ENCODE measurements at regions not wholly inside any gene's neighbourhood (a gene's known extent, or its start where the extent isn't known, plus 50 kb on each side); places are given as distances from the start of the nearest gene placed in this dataset.

DNA sequence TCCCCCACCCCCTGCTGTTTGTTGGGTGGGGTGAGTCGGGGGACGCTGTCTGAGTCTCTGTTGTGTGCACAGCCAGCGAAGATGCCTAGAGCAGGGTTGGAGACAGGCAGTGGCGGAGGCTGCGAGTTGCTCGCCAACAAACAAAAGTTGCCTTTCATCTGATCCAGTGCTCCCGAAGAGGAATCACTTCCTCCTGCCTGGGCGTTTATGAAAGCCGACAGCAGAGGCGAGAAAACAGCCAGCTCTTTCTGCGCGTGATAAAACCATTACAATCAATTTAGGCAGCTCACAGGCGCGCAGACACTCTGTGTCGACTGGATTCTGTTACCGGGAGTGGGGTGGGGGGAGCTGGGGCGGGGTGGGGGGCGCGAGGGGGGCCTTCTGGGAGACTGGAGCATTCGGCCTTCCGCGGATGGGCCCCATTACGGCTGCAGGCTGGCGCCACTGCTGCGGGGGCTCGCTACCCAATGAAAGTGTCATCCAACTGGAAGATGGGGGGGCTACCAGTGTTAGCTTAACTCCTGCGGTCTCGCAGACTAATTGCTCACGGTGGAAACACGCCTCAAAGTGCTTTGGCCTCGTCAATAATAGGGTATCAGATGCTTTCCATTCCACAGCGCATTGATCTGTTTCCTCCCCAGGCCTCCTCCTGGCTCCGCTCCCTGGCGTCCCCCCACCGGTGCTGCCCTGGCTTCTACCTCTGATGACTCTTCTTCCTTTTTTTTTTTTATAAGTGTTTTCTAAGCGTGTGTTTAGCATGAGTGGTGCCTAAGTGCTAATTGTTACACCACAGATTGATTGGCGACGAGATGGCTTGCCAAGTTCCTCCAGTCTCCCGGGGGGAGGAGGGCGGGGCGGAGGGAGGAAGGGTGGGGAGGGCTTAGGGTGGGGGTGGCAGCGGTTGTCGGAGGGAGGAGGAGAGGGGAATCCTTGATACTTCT is 678.4 kb downstream of the MED13L start:
- no peak overlapping the region for H3K27ac Mint-ChIP-seq
- H3K4me3 Mint-ChIP-seq: no peak overlapping the region
- no peaks in the 10 kb centered on the region for H3K4me1 Mint-ChIP-seq (ENCODE audit: low read depth)
- peaks cover 19% of the 10 kb centered on the region for H3K27me3 Mint-ChIP-seq
- H3K36me3 Mint-ChIP-seq (ENCODE audit: low read depth): no peaks in the 10 kb centered on the region
- H3K9me3 Mint-ChIP-seq: no peaks in the 10 kb centered on the region
- intact Hi-C loops (cut with micrococcal nuclease): no loop called here

DNA sequence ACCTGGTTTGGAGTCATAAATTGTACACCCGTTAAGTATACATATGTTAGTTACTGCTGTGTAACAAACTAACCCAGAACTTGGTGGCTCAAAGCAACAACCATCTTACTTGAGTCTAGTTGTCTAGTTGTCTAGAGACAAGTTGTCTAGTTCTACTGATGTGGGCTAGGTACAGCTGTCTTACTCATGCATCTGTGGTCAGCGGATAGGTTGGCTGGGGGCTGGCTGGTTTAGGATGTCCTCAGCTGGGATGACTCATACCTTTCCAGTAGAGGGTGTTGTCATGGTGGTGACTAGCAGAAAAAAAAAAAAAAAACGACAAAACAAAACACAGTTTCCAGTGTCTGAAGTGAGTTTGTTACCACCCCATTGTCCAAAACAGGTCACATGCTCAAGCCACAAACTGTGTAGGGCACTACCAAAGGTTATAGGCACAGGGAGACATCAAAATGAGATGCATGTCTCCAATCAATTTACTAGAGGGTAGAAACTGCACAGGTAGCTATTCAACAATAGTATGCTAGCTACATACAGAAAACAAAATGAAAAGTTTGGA is 680.3 kb downstream of the MED13L start:
- Mint-ChIP-seq H3K4me3 (no peak overlapping the region), H3K36me3 (ENCODE audit: low read depth) (no peaks in the 10 kb centered on the region), H3K9me3 (no peaks in the 10 kb centered on the region), H3K27me3 (peaks cover 19% of the 10 kb centered on the region), H3K27ac (no peak overlapping the region), H3K4me1 (ENCODE audit: low read depth) (no peaks in the 10 kb centered on the region)
- intact Hi-C loops (cut with micrococcal nuclease): no loop called here

- intact Hi-C loops (cut with micrococcal nuclease): no loop called here
- peaks cover 3% of the 10 kb centered on the region for H3K27me3 Mint-ChIP-seq
- no peak overlapping the region for H3K27ac Mint-ChIP-seq
Measured at GRCh38 chr12:115588131-115588530, 689.4 kb downstream of the MED13L start.

GRCh38 chr12:115584156-115584555 is 693.3 kb downstream of the MED13L start:
- intact Hi-C loops (cut with micrococcal nuclease): no loop called here
- Mint-ChIP-seq H3K36me3 (ENCODE audit: low read depth) (no peaks in the 10 kb centered on the region), H3K27ac (no peak overlapping the region), H3K4me3 (no peak overlapping the region), H3K4me1 (ENCODE audit: low read depth) (no peaks in the 10 kb centered on the region), H3K27me3 (peaks cover 8% of the 10 kb centered on the region), H3K9me3 (no peaks in the 10 kb centered on the region)

More at GRCh38 chr12:115588131-115588530, 689.4 kb downstream of the MED13L start:
- no peaks in the 10 kb centered on the region for H3K36me3 Mint-ChIP-seq (ENCODE audit: low read depth)
- no peaks in the 10 kb centered on the region for H3K9me3 Mint-ChIP-seq
- no peaks in the 10 kb centered on the region for H3K4me1 Mint-ChIP-seq (ENCODE audit: low read depth)
- no peak overlapping the region for H3K4me3 Mint-ChIP-seq

DNA sequence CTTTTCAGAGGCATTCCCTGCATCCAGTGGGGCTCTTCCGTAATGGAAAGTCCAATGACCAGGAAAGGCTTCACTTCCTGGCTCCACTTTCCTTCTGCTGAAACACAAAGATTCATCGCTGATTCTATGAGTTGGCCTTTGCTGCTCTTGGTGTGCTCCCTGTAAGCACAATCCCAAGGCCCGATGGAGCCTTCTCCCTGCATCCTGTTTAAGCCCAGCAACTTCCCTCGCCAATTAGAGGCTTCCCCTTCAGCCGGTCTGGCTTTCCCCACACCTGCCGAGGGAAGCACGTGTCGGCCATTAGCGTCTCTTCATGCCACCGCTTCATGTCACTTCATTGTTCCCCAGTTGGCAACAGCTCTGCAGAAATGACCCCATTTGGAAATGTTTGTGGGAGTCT is 693.9 kb downstream of the MED13L start:
- no peaks in the 10 kb centered on the region for H3K9me3 Mint-ChIP-seq
- H3K27ac Mint-ChIP-seq: no peak overlapping the region
- intact Hi-C loops (cut with micrococcal nuclease): no loop called here
- H3K36me3 Mint-ChIP-seq (ENCODE audit: low read depth): no peaks in the 10 kb centered on the region
- H3K4me3 Mint-ChIP-seq: no peak overlapping the region
- H3K4me1 Mint-ChIP-seq (ENCODE audit: low read depth): no peaks in the 10 kb centered on the region
- peaks cover 8% of the 10 kb centered on the region for H3K27me3 Mint-ChIP-seq

DNA sequence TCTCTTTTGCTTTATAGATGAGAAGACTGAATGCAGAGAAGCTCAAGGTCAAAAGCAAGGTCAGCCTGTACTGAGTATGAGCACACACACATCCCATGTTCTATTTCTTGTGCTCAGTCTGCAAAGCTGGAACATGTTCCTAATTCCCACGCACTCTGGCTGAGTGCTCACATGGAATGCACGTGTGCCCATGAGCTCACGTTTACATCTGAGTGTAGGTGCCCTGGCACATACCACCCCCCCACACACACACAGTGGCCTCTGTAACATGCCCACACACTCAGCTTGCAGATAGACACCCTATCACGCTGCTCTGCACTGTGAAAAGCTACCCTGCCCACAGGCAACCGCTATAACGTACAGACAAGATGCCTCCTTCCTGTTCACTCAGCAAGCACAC is 700.1 kb downstream of the MED13L start:
- Mint-ChIP-seq H3K9me3 (no peaks in the 10 kb centered on the region), H3K27me3 (no peaks in the 10 kb centered on the region), H3K4me1 (ENCODE audit: low read depth) (no peaks in the 10 kb centered on the region), H3K36me3 (ENCODE audit: low read depth) (no peaks in the 10 kb centered on the region), H3K27ac (no peak overlapping the region), H3K4me3 (no peak overlapping the region)
- intact Hi-C loops (cut with micrococcal nuclease): no loop called here

DNA sequence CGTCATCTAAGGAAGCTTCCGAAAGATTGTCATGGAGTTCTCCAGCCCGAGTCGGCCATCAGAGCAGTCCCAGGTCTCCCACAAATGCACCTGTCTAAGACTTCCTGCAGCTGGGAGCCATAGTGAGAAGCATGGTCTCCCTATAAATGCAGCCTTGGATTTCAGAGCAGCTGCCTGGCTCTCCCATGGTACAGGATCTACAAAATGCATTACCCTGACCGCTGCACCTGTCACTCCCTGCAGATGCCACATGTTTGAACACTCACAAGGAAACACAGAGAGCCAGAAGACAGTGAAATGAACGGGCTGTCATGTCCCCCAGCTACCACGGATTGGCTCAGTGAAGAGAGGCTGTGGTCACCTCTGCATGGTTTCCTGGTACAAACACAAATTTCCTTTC is 702.7 kb downstream of the MED13L start:
- Mint-ChIP-seq H3K4me3 (no peak overlapping the region), H3K9me3 (no peaks in the 10 kb centered on the region), H3K27me3 (no peaks in the 10 kb centered on the region), H3K27ac (no peak overlapping the region), H3K4me1 (ENCODE audit: low read depth) (no peaks in the 10 kb centered on the region), H3K36me3 (ENCODE audit: low read depth) (no peaks in the 10 kb centered on the region)
- intact Hi-C loops (cut with micrococcal nuclease): no loop called here

DNA sequence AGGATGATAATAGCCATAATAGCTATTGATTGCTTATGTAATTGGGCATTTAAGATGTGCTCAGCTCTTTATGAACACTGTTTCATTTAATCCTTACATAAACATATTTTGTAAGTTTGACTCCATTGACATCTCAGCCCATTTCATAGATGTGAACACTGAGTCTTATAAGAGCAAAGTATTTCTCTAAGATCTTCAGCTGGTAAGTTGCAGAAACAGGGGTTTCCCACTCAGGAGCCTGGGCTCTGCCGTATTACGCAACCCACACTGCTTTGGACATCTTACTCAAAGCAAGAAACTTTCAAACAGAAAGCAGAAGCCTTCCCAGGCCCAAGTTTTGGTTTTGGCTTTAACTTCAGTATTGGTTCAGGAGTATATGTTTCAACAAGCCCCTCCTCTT is 705.1 kb downstream of the MED13L start:
- Mint-ChIP-seq H3K27ac (no peak overlapping the region), H3K36me3 (ENCODE audit: low read depth) (no peaks in the 10 kb centered on the region), H3K4me1 (ENCODE audit: low read depth) (no peaks in the 10 kb centered on the region), H3K9me3 (no peaks in the 10 kb centered on the region), H3K4me3 (no peak overlapping the region), H3K27me3 (no peaks in the 10 kb centered on the region)
- intact Hi-C loops (cut with micrococcal nuclease): no loop called here

DNA sequence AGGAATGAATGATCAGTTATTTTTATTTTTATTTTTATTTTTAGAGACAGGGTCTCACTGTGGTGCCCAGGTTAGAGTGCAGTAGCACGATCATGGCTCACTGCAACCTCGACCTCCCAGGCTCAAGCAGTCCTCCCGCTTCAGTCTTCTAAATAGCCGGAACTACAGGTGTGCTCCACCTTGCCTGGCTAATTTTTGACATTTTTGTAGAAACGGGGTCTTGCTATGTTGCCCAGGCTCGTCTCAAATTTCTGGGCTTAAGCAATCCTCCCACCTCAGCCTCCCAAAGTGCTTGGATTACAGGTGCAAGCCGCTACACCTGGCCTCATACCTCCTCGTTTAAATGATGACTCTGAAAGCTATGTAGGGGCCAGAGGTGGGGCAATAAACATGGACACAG is 706.0 kb downstream of the MED13L start:
- Mint-ChIP-seq H3K36me3 (ENCODE audit: low read depth) (no peaks in the 10 kb centered on the region), H3K9me3 (no peaks in the 10 kb centered on the region), H3K27me3 (peaks cover 2% of the 10 kb centered on the region), H3K4me1 (ENCODE audit: low read depth) (no peaks in the 10 kb centered on the region), H3K27ac (no peak overlapping the region), H3K4me3 (no peak overlapping the region)
- intact Hi-C loops (cut with micrococcal nuclease): no loop called here

- Mint-ChIP-seq H3K4me1 (ENCODE audit: low read depth) (no peaks in the 10 kb centered on the region), H3K9me3 (no peaks in the 10 kb centered on the region), H3K4me3 (no peak overlapping the region), H3K27ac (no peak overlapping the region), H3K27me3 (peaks cover 2% of the 10 kb centered on the region), H3K36me3 (ENCODE audit: low read depth) (no peaks in the 10 kb centered on the region)
- intact Hi-C loops (cut with micrococcal nuclease): no loop called here
Measured at GRCh38 chr12:115571027-115571426, 706.5 kb downstream of the MED13L start.

DNA sequence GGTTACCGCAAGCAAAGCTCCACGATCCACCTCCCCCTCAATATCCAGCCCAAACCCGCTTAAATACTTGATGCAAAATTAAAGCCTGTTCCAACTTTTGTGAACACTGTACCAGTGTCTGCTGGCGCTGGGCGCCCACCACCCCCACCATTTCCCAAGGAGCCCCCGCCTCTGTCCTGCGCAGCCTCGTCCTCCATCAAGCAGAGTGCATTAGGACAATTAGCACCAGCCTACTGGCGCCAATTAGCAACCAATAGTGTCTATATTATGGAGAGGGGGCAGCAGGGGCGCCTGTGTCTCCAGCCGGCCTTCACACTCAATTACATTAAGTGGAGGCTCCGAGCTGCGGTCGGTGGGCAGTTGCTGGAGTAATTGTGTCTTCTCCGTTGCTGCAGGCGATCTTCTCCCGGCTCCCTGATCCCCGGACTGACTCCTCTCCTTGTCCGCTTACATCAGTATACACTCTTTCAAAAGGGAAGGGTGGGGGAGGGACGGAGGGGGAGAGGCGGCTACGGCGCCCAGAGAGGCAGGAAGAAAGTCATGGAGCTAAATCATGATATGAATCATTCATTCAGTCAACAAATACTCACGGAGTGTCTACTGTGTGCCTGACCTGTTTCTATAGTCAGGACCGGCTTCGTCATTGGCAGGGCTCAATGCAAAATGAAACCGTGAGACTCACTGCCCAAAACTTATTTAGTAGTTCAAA is 707.3 kb downstream of the MED13L start:
- Mint-ChIP-seq H3K9me3 (no peaks in the 10 kb centered on the region), H3K4me1 (ENCODE audit: low read depth) (no peaks in the 10 kb centered on the region), H3K27me3 (peaks cover 2% of the 10 kb centered on the region), H3K4me3 (no peak overlapping the region), H3K36me3 (ENCODE audit: low read depth) (no peaks in the 10 kb centered on the region), H3K27ac (no peak overlapping the region)
- intact Hi-C loops (cut with micrococcal nuclease): no loop called here

- Mint-ChIP-seq H3K4me1 (ENCODE audit: low read depth) (no peaks in the 10 kb centered on the region), H3K4me3 (no peak overlapping the region)
Measured at GRCh38 chr12:115569345-115570068, 708.0 kb downstream of the MED13L start.

GRCh38 chr12:115558281-115558680 is 719.2 kb downstream of the MED13L start:
- Mint-ChIP-seq H3K9me3 (no peaks in the 10 kb centered on the region), H3K4me1 (ENCODE audit: low read depth) (no peaks in the 10 kb centered on the region), H3K4me3 (no peak overlapping the region), H3K36me3 (ENCODE audit: low read depth) (no peaks in the 10 kb centered on the region), H3K27ac (no peak overlapping the region), H3K27me3 (no peaks in the 10 kb centered on the region)
- intact Hi-C loops (cut with micrococcal nuclease): no loop called here

More at GRCh38 chr12:115569345-115570068, 708.0 kb downstream of the MED13L start:
- H3K9me3 Mint-ChIP-seq: no peaks in the 10 kb centered on the region
- no peaks in the 10 kb centered on the region for H3K36me3 Mint-ChIP-seq (ENCODE audit: low read depth)
- intact Hi-C loops (cut with micrococcal nuclease): no loop called here
- no peak overlapping the region for H3K27ac Mint-ChIP-seq
- peaks cover 2% of the 10 kb centered on the region for H3K27me3 Mint-ChIP-seq

- no peaks in the 10 kb centered on the region for H3K4me1 Mint-ChIP-seq (ENCODE audit: low read depth)
- intact Hi-C loops (cut with micrococcal nuclease): no loop called here
- H3K9me3 Mint-ChIP-seq: no peaks in the 10 kb centered on the region
- H3K36me3 Mint-ChIP-seq (ENCODE audit: low read depth): no peaks in the 10 kb centered on the region
- no peaks in the 10 kb centered on the region for H3K27me3 Mint-ChIP-seq
- H3K4me3 Mint-ChIP-seq: no peak overlapping the region
- no peak overlapping the region for H3K27ac Mint-ChIP-seq
Measured at GRCh38 chr12:115553622-115554021, 723.9 kb downstream of the MED13L start.

Measured in dendritic cell treated with granulocyte-macrophage colony-stimulating factor and Interleukin-4, amounts not matched to agents 40 ng/mL and 50 ng/mL, for 4 days (primary cell).